Lower leg skin (tissue), 3 donors: ENCODE measurements at regions not wholly inside any gene's neighbourhood (a gene's known extent, or its start where the extent isn't known, plus 50 kb on each side); places are given as distances from the start of the nearest gene placed in this dataset.

Experiments used
- CTCF ChIP-seq, 3 donors: fragments of 450-650 bp; IDR thresholded peaks; one replicate each; pipeline ENCODE4 v1.5.1; 2016; ENCODE audit warnings: antibody characterized with exemption in 3 of 3, mild to moderate bottlenecking in 3 of 3, moderate library complexity in 2 of 3
- POLR2A ChIP-seq, 2 donors: fragments of 450-650 bp; IDR thresholded peaks; one replicate each; pipeline ENCODE4 v1.6.1; 2016 to 2017; ENCODE audit warnings: antibody characterized with exemption in 2 of 2, mild to moderate bottlenecking in 1 of 2, moderate library complexity in 1 of 2

- no peak for TF ChIP-seq CTCF (IDR thresholded peaks at IDR 0.05)
- no peak for TF ChIP-seq POLR2A (IDR thresholded peaks at IDR 0.05)
These were observed 110.1 kb upstream of the CELF4 start for GRCh38 chr18:37675699-37676098.
